Prostate gland (tissue), 2 donors: ENCODE measurements at regions not wholly inside any gene's neighbourhood (a gene's known extent, or its start where the extent isn't known, plus 50 kb on each side); places are given as distances from the start of the nearest gene placed in this dataset.

ENCODE experiments used
- CTCF ChIP-seq, 4 experiments: fragments of 200-600 bp in 2 of 4; fragments of 450-650 bp in 2 of 4; sonication (generic) in 2 of 4; IDR thresholded peaks; 1 replicate in 3 of 4; 2 replicates in 1 of 4; pipeline ENCODE4 v1.5.1; 2016 to 2019; ENCODE audit warnings: antibody characterized with exemption in 4 of 4, mild to moderate bottlenecking in 2 of 4, moderate library complexity in 2 of 4
- POLR2A ChIP-seq: fragments of 450-650 bp; IDR thresholded peaks from one replicate; pipeline ENCODE4 v1.6.1; 2016; ENCODE audit warnings: antibody characterized with exemption, mild to moderate bottlenecking

DNA sequence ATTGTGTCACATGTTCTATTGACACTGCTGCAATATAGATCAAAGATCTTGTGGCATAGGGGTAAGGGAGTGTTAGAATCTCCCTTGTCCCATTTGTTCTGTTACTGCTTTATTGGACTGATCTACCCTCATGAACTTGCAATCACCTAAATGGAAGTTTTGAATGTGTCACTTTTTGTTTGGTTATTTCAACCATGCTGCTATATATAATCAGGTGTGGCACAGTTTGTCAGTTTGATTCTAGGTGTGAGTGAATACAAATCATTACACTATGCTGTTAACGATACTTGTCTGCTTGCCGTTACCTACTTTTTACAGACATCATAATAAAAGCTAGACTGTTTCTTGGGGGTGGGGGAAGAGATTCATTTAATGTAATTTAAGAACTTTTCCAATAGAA lies 82.6 kb downstream of the MAB21L3 start:
- no peak for TF ChIP-seq CTCF (IDR thresholded peaks at IDR 0.05)
- TF ChIP-seq POLR2A, result no peak
